Psoas muscle (tissue), 7 donors: ENCODE measurements at regions not wholly inside any gene's neighbourhood (a gene's known extent, or its start where the extent isn't known, plus 50 kb on each side); places are given as distances from the start of the nearest gene placed in this dataset.

Experiments used
- ATAC-seq, 4 donors: fragments of 200-7000 bp; cut with Tn5 transposase; one replicate each; pipeline ENCODE4 v1.9.1; 2020; ENCODE audit warnings: moderate library complexity in 3 of 4, mild to moderate bottlenecking in 2 of 4
- DNase-seq, 2 donors: peaks; one replicate each; pipeline ENCODE4 v3.0.0-alpha.2; 2020
- H3K27ac ChIP-seq: fragments of 200-600 bp; one replicate; pipeline ENCODE4 v1.8.0; 2022
- H3K27me3 ChIP-seq, 3 donors: fragments of 200-600 bp in 1 of 3; one replicate each; pipeline versions ENCODE4 v1.6.1 to v1.8.0; 2013 to 2022; ENCODE audit warnings: low read length in 2 of 3, mild to moderate bottlenecking in 2 of 3, moderate library complexity in 1 of 3; ENCODE audit not compliant: insufficient read depth in 3 of 3
- H3K36me3 ChIP-seq, 2 donors: fragments of 200-600 bp in 1 of 2; one replicate each; pipeline versions ENCODE4 v1.6.1 to v1.8.0; 2013 to 2022; ENCODE audit warnings: low read depth in 1 of 2, mild to moderate bottlenecking in 1 of 2, moderate library complexity in 1 of 2; ENCODE audit not compliant: insufficient read depth in 1 of 2
- H3K4me1 ChIP-seq: fragments of 200-600 bp; one replicate; pipeline ENCODE4 v1.8.0; 2022
- H3K4me3 ChIP-seq: fragments of 200-600 bp; one replicate; pipeline ENCODE4 v1.8.0; 2022; ENCODE audit warnings: mild to moderate bottlenecking
- H3K9me3 ChIP-seq: fragments of 200-600 bp; one replicate; pipeline ENCODE4 v1.8.0; 2022
- WGBS, 3 donors: extraction: QIAGEN DNeasy Blood & Tissue Kit; methylation state at CpG; one replicate each; pipeline versions ENCODE4 v1.1.6 to v1.1.7; 2013; 5-methylcytosine and 5-hydroxymethylcytosine counted together
- intact Hi-C, 2 donors: fragments of 100-400 bp; cut with DNase I; formaldehyde crosslinking; loops; one replicate each; pipeline versions ENCODE4 v1.11.0 to v1.14.2; 2022
- TF ChIP-seq, protein P1 (sequence below): fragments of 200-600 bp; IDR thresholded peaks from one replicate; pipeline ENCODE4 v1.8.0; 2022; ENCODE audit warnings: antibody characterized with exemption
- donor health status: healthy with polysubstance abuse.
- donor health status: DM: no; HTN: no; CAD: no; lungs with moderate emphysema.
- donor health status: Bipolar disorder and iron deficiency.
- donor health status: healthy.
- donor health status: DM: yes; HTN: yes; CAD: no.
- donor health status: DM: no; HTN: no; CAD: no.
- donor health status: DM: yes; HTN: yes; CAD: no.

DNA sequence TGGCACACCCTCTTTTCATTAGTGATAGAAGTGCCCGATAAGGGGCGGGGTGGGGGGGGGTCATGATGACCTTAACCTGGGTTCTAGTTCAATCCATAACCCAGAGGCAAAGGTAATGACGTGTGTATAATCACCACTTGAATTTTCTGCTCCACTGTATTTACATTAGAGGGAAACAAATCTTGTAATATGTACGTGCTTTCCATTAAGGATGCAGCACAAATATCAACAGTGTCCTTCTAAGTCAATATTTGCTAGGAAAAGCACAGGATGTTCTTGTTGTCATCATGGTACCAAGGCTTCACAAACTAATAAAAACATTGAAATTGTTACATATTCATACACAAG lies 121.2 kb upstream of the SLC38A2 start:
- no peaks in the 10 kb centered on the region for H3K27me3 ChIP-seq
- no peaks in the 10 kb centered on the region for H3K36me3 ChIP-seq
- no peak for ATAC-seq
- 92 to 96% (median 92%) methylated on average over 4 of the region's 4 CpGs for WGBS, 3 donors
- intact Hi-C loops, result no loop called here
- peaks cover 28% of the 10 kb centered on the region for H3K4me1 ChIP-seq
- no peaks in the 10 kb centered on the region for H3K9me3 ChIP-seq
- TF ChIP-seq, protein P1, sequence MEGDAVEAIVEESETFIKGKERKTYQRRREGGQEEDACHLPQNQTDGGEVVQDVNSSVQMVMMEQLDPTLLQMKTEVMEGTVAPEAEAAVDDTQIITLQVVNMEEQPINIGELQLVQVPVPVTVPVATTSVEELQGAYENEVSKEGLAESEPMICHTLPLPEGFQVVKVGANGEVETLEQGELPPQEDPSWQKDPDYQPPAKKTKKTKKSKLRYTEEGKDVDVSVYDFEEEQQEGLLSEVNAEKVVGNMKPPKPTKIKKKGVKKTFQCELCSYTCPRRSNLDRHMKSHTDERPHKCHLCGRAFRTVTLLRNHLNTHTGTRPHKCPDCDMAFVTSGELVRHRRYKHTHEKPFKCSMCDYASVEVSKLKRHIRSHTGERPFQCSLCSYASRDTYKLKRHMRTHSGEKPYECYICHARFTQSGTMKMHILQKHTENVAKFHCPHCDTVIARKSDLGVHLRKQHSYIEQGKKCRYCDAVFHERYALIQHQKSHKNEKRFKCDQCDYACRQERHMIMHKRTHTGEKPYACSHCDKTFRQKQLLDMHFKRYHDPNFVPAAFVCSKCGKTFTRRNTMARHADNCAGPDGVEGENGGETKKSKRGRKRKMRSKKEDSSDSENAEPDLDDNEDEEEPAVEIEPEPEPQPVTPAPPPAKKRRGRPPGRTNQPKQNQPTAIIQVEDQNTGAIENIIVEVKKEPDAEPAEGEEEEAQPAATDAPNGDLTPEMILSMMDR, result no peak
- no peak overlapping the region for H3K4me3 ChIP-seq
- no peak overlapping the region for H3K27ac ChIP-seq
- DNase-seq, result no peak

GRCh38 chr12:46493150-46493833 lies 120.7 kb upstream of the SLC38A2 start:
- intact Hi-C loops, result no loop called here
- TF ChIP-seq, protein P1, result no peak
- Histone ChIP-seq H3K36me3 (no peaks in the 10 kb centered on the region), H3K27ac (no peak overlapping the region), H3K4me3 (no peak overlapping the region), H3K9me3 (no peaks in the 10 kb centered on the region), H3K27me3 (no peaks in the 10 kb centered on the region), H3K4me1 (peaks cover 28% of the 10 kb centered on the region)
- ATAC-seq (no peak), DNase-seq (no peak)
- WGBS, 3 donors, result 92 to 95% (median 93%) methylated on average over 5 of the region's 5 CpGs

- no peak overlapping the region for H3K27ac ChIP-seq
- ATAC-seq (no peak), DNase-seq (no peak)
- H3K27me3 ChIP-seq, result no peaks in the 10 kb centered on the region
- no peaks in the 10 kb centered on the region for H3K9me3 ChIP-seq
- TF ChIP-seq, protein P1, result no peak
- 67 to 72% (median 69%) methylated on average over 6 of the region's 6 CpGs for WGBS, 3 donors
- H3K4me1 ChIP-seq, result peaks cover 28% of the 10 kb centered on the region
- intact Hi-C loops, result no loop called here
- no peak overlapping the region for H3K4me3 ChIP-seq
- H3K36me3 ChIP-seq, result no peaks in the 10 kb centered on the region
Observed at GRCh38 chr12:46492471-46493085, 120.0 kb upstream of the SLC38A2 start.

GRCh38 chr12:46491548-46491947 lies 119.0 kb upstream of the SLC38A2 start:
- no peaks in the 10 kb centered on the region for H3K27me3 ChIP-seq
- intact Hi-C loops, result no loop called here
- H3K4me3 ChIP-seq, result no peak overlapping the region
- no peak for ATAC-seq
- no peak for DNase-seq
- peaks cover 28% of the 10 kb centered on the region for H3K4me1 ChIP-seq
- no peaks in the 10 kb centered on the region for H3K36me3 ChIP-seq
- TF ChIP-seq, protein P1, result no peak
- no peaks in the 10 kb centered on the region for H3K9me3 ChIP-seq
- 67 to 83% (median 83%) methylated on average over 1 of the region's 1 CpG for WGBS, 3 donors
- H3K27ac ChIP-seq, result no peak overlapping the region

DNA sequence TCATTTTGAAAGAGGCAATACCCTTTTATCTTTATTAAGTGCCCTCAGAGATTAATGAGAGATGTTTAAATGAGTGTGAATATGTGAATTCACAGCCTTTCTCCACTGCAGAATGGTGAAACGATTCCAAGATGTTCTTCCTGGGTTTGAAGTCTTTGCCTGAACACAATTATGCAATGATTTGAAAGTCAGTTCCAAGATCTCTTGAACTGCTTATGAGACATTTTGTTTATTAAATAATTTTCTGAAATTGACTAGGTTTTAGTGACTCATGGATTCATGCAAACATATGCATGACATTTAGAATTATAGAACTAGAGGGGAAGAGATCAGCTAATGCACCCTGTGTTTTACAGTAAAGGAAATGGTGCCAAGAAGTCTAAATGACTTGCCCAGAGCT lies 118.1 kb upstream of the SLC38A2 start:
- Histone ChIP-seq H3K4me1 (peaks cover 28% of the 10 kb centered on the region), H3K36me3 (no peaks in the 10 kb centered on the region), H3K27me3 (no peaks in the 10 kb centered on the region), H3K4me3 (no peak overlapping the region), H3K27ac (no peak overlapping the region), H3K9me3 (no peaks in the 10 kb centered on the region)
- peak in 1 of 4 donors; percentile 41 for ATAC-seq
- WGBS, 3 donors, result 14 to 49% (median 19%) methylated on average over 1 of the region's 1 CpG
- TF ChIP-seq, protein P1, result no peak
- DNase-seq, result no peak
- intact Hi-C loops, result no loop called here
